ENCODE measurements at regions not wholly inside any gene's neighbourhood (a gene's known extent, or its start where the extent isn't known, plus 50 kb on each side); places are given as distances from the start of the nearest gene placed in this dataset.
"Not testable (repeated sequence)": the region's sequence is repeated elsewhere in the genome, so short reads cannot be mapped to it uniquely, and the experiment has no call there.

DNA sequence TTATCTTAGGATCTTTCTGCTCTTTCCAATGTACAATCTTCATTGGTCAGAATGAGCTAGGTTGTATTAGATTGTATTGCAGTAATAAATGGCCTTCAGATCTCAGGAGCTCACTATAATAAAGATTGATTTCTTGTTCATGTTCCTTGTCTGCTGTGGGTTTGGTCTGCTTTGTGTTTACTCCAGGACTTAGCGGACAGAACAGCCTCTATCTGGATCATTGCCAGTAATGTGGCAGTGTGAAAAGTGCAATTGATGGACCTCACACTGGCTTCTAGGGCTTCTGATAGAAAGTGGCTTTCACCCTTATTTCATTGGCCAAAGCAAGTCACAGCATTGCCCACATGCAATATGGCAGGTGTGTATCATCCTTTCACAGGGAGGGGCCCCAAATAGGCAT, 81.2 kb downstream of the BTG1 start:
- TF ChIP-seq, protein P1, sequence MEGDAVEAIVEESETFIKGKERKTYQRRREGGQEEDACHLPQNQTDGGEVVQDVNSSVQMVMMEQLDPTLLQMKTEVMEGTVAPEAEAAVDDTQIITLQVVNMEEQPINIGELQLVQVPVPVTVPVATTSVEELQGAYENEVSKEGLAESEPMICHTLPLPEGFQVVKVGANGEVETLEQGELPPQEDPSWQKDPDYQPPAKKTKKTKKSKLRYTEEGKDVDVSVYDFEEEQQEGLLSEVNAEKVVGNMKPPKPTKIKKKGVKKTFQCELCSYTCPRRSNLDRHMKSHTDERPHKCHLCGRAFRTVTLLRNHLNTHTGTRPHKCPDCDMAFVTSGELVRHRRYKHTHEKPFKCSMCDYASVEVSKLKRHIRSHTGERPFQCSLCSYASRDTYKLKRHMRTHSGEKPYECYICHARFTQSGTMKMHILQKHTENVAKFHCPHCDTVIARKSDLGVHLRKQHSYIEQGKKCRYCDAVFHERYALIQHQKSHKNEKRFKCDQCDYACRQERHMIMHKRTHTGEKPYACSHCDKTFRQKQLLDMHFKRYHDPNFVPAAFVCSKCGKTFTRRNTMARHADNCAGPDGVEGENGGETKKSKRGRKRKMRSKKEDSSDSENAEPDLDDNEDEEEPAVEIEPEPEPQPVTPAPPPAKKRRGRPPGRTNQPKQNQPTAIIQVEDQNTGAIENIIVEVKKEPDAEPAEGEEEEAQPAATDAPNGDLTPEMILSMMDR (IDR thresholded peaks at IDR 0.05; ENCODE audit: low read depth, low read length) = no peak
- no peak for DNase-seq (ENCODE audit: low read depth, low spot score)
- in situ Hi-C loops (cut with HindIII; ENCODE audit: low sequenced_read_pairs) = no loop called here

GRCh38 chr12:92063641-92064040, 82.0 kb downstream of the BTG1 start:
- peak; percentile 40 for DNase-seq (ENCODE audit: low read depth, low spot score)
- no peak overlapping the region for H3K4me3 ChIP-seq (ENCODE audit: low read depth, low read length)
- TF ChIP-seq, protein P1 (IDR thresholded peaks at IDR 0.05; ENCODE audit: low read depth, low read length) = no peak
- in situ Hi-C loops (cut with HindIII; ENCODE audit: low sequenced_read_pairs) = no loop called here

More for the DNA sequence above, 81.2 kb downstream of the BTG1 start:
- no peak overlapping the region for H3K4me3 ChIP-seq (ENCODE audit: low read depth, low read length)

DNA sequence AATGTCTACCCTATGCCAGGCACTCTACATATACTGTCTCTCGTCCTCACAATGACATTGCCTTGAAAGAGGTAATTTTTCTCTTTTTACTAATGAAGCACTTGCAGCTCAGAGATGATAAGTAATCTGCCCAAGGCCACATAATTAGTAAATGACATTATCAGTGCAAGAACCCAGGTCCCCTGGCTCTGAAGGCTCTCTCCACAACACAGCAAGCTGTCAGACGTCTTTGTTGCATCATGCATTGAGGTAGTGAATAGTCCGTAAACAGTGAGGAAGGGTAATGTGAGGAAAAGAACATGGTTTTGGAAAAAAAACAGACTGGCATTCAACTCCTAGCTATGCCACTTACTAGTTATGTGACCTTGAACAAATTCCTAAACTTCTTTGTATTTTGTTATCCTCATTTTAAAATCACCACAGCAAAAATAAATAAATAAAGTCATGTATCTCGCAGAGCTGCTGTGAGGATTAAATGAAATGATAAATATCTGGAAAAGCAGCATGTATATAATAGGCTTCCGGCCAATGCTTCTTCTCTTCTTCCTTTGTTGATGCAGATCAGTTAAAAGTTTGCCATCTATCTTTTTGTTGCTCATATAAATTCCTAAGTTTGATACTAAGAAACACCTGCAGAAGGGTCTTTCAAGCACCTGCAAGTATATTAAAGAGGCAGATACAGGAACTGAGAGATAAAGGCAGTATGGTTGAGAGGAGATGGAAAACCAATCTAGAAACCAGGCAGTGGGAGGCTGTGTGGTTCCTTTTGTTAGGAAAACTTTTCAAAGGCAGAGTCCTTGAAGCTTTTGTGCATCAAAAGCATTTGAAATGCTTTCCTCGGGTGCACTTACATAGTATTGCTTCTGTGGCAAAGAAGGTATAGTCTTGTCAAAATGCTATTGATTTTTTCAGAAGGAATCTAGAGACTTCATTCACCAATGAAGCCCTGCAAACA, 82.8 kb downstream of the BTG1 start:
- no peak overlapping the region for H3K4me3 ChIP-seq (ENCODE audit: low read depth, low read length)
- DNase-seq (ENCODE audit: low read depth, low spot score) = no peak
- in situ Hi-C loops (cut with HindIII; ENCODE audit: low sequenced_read_pairs) = no loop called here
- TF ChIP-seq, protein P1 (IDR thresholded peaks at IDR 0.05; ENCODE audit: low read depth, low read length) = no peak

DNA sequence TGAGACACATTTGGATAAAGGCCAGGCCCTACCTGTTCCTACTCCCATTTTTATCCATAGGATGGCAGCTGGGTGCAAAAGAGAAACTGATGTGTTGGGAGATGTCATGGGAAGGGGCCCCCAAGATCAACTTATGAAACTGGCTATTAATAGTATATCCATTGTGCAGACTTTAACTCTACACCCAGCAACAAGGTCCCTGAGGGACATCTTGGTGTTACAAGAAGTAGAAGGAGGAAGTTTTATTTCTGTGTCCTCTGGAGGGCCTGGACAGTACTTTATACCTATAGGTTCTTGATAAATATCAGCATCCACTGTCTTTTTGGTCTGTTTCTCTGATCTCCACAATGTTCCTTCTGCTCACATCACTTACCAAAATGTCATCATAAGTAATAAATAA, 84.6 kb downstream of the BTG1 start:
- in situ Hi-C loops (cut with HindIII; ENCODE audit: low sequenced_read_pairs) = no loop called here
- no peak overlapping the region for H3K4me3 ChIP-seq (ENCODE audit: low read depth, low read length)
- no peak for DNase-seq (ENCODE audit: low read depth, low spot score)
- TF ChIP-seq, protein P1 (IDR thresholded peaks at IDR 0.05; ENCODE audit: low read depth, low read length) = no peak

GRCh38 chr12:92059960-92060359, 85.7 kb downstream of the BTG1 start:
- in situ Hi-C loops (cut with HindIII; ENCODE audit: low sequenced_read_pairs) = no loop called here
- TF ChIP-seq, protein P1 (IDR thresholded peaks at IDR 0.05; ENCODE audit: low read depth, low read length) = no peak
- DNase-seq (ENCODE audit: low read depth, low spot score) = peak; percentile 74
- H3K4me3 ChIP-seq (ENCODE audit: low read depth, low read length) = no peak overlapping the region

GRCh38 chr12:92058664-92059063, 87.0 kb downstream of the BTG1 start:
- H3K4me3 ChIP-seq (ENCODE audit: low read depth, low read length) = no peak overlapping the region
- TF ChIP-seq, protein P1 (IDR thresholded peaks at IDR 0.05; ENCODE audit: low read depth, low read length) = no peak
- DNase-seq (ENCODE audit: low read depth, low spot score) = no peak
- in situ Hi-C loops (cut with HindIII; ENCODE audit: low sequenced_read_pairs) = no loop called here

- H3K4me3 ChIP-seq (ENCODE audit: low read depth, low read length); DNase-seq (ENCODE audit: low read depth, low spot score); in situ Hi-C loops (cut with HindIII; ENCODE audit: low sequenced_read_pairs): not testable (repeated sequence)
Measured at GRCh38 chr12:92056756-92057155, 88.9 kb downstream of the BTG1 start.
